GM20000 (cell line): ENCODE measurements at regions not wholly inside any gene's neighbourhood (a gene's known extent, or its start where the extent isn't known, plus 50 kb on each side); places are given as distances from the start of the nearest gene placed in this dataset.

Experiments used
- DNase-seq: peaks from one replicate; pipeline ENCODE4 v3.0.0; 2012; ENCODE audit warnings: low spot score
- CTCF ChIP-seq: IDR thresholded peaks from 2 replicates; pipeline ENCODE4 v1.5.1; 2012; ENCODE audit warnings: mild to moderate bottlenecking, control low read depth; ENCODE audit errors: extremely low read depth, missing control alignments

DNA sequence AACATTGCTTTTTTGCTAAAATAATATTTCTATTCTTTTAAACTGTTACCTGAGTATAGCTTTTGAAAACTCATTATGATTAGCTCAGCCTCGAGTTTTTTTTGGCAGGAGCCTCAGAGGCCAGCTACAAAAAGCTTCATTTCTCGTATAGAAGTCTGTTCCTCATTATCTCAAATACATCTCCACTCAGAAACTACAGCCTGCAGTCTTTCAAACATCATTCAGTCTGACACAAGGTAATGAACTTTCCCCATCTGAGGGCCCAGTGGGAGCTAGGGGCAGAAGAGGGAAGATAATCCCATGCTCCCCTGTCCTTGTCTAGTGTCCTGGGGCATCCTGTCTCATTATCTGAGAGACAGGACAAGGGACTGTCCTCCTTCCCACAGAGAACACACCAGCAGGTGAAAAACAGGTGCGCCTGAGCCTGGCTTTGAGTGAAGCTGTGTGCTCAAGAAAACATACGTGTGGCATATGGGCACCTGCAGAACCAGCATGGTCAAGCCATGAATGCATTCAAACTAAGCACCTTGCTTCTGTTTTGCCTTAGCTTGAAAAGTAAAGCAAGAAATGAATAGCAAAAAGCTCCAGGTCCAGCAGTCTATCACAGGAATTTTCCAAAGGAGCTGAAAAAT is 247.5 kb downstream of the MREG start:
- DNase-seq = no peak
- TF ChIP-seq CTCF = no peak

GRCh38 chr2:215764441-215765048 is 248.8 kb downstream of the MREG start:
- no peak for TF ChIP-seq CTCF
- DNase-seq = no peak

- DNase-seq = no peak
- no peak for TF ChIP-seq CTCF
These were observed 252.8 kb downstream of the MREG start for GRCh38 chr2:215760557-215760956.

GRCh38 chr2:215760091-215760490 is 253.3 kb downstream of the MREG start:
- TF ChIP-seq CTCF = no peak
- no peak for DNase-seq

- no peak for TF ChIP-seq CTCF
- DNase-seq = no peak
These were observed 254.7 kb downstream of the MREG start for GRCh38 chr2:215758691-215759090.

DNA sequence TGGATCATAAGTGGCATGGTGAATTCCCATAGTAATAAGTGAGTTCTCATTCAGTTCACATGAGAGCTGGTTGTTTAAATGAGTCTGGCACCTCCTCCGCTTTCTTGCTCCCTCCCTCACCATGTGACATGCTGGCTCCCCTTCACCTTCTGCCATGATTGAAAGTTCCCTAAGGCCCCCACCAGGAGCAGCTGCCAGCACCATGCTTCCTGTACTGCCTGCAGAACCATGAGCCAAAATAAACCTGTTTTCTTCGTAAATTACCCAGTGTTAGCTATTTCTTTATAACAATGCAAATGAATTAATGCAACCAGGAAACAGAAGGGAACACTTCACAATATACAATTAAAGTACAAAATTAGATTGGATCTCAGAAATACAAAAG is 257.0 kb downstream of the MREG start:
- TF ChIP-seq CTCF = no peak
- no peak for DNase-seq

- DNase-seq = no peak
- no peak for TF ChIP-seq CTCF
These were observed 257.6 kb downstream of the MREG start for GRCh38 chr2:215755641-215756345.
